ENCODE measurements at regions not wholly inside any gene's neighbourhood (a gene's known extent, or its start where the extent isn't known, plus 50 kb on each side); places are given as distances from the start of the nearest gene placed in this dataset.
"Not testable (repeated sequence)": the region's sequence is repeated elsewhere in the genome, so short reads cannot be mapped to it uniquely, and the experiment has no call there.

- WGBS, 3 donors: 78 to 82% (median 80%) methylated on average over 1 of the region's 1 CpG
- intact Hi-C loops (cut with DNase I): no loop called here
- no peak for TF ChIP-seq EP300 (IDR thresholded peaks at IDR 0.05)
- TF ChIP-seq, protein P1, sequence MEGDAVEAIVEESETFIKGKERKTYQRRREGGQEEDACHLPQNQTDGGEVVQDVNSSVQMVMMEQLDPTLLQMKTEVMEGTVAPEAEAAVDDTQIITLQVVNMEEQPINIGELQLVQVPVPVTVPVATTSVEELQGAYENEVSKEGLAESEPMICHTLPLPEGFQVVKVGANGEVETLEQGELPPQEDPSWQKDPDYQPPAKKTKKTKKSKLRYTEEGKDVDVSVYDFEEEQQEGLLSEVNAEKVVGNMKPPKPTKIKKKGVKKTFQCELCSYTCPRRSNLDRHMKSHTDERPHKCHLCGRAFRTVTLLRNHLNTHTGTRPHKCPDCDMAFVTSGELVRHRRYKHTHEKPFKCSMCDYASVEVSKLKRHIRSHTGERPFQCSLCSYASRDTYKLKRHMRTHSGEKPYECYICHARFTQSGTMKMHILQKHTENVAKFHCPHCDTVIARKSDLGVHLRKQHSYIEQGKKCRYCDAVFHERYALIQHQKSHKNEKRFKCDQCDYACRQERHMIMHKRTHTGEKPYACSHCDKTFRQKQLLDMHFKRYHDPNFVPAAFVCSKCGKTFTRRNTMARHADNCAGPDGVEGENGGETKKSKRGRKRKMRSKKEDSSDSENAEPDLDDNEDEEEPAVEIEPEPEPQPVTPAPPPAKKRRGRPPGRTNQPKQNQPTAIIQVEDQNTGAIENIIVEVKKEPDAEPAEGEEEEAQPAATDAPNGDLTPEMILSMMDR (IDR thresholded peaks at IDR 0.05): no peak
- TF ChIP-seq POLR2A (IDR thresholded peaks at IDR 0.05): no peak
- Histone ChIP-seq H3K4me3 (no peak overlapping the region), H3K36me3 (no peaks in the 10 kb centered on the region), H3K4me1 (ENCODE audit: insufficient read depth) (no peaks in the 10 kb centered on the region), H3K27ac (no peak overlapping the region), H3K27me3 (no peaks in the 10 kb centered on the region), H3K9me3 (no peaks in the 10 kb centered on the region)
- no peak for DNase-seq
These were observed 270.2 kb downstream of the TAFA4 start for GRCh38 chr3:68662176-68662575.

DNA sequence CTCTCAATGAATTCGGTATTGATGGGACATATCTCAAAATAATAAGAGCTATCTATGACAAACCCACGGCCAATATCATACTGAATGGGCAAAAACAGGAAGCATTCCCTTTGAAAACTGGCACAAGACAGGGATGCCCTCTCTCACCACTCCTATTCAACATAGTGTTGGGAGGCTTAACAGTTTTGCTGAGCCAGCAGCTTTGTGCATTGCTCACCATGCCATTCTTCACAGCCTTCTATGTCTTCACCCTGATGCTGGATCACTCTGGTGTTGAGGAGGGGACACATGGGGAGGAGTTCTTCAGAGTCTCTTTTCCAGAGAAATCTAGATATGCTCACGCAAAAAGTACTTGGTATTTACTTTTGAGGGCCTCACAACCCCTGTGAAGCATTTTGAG, 281.7 kb downstream of the TAFA4 start:
- H3K4me3 ChIP-seq; DNase-seq; H3K36me3 ChIP-seq; H3K9me3 ChIP-seq; intact Hi-C loops (cut with DNase I); H3K4me1 ChIP-seq (ENCODE audit: insufficient read depth); H3K27me3 ChIP-seq; H3K27ac ChIP-seq: not testable (repeated sequence)
- 81 to 86% (median 85%) methylated on average over 3 of the region's 3 CpGs for WGBS, 3 donors

DNA sequence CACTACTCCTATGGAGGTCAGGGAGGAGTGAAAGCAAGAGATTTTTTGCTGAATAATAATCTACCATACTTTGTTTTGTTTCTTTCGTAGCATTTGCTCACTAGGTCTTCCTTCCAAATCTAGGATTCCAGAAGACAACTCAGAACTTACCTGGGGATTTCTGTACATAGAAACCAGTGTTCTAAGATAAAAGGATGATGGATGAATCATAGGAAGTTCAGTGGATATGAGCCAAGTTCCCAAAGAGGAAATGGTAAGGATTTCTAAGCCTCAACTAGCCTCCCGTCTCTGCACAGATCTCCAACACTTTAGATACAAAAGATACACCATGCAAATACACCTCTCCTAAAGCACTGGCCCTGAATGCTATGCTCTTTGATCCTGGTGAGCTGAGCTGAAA, 283.9 kb downstream of the TAFA4 start:
- no peak overlapping the region for H3K27ac ChIP-seq
- 69 to 87% (median 81%) methylated on average over 2 of the region's 2 CpGs for WGBS, 3 donors
- no peaks in the 10 kb centered on the region for H3K4me1 ChIP-seq (ENCODE audit: insufficient read depth)
- no peak for DNase-seq
- H3K9me3 ChIP-seq: no peaks in the 10 kb centered on the region
- no peak overlapping the region for H3K4me3 ChIP-seq
- intact Hi-C loops (cut with DNase I): no loop called here
- H3K27me3 ChIP-seq: no peaks in the 10 kb centered on the region
- TF ChIP-seq, protein P1 (IDR thresholded peaks at IDR 0.05): no peak
- TF ChIP-seq EP300 (IDR thresholded peaks at IDR 0.05): no peak
- no peak for TF ChIP-seq POLR2A (IDR thresholded peaks at IDR 0.05)
- H3K36me3 ChIP-seq: no peaks in the 10 kb centered on the region

DNA sequence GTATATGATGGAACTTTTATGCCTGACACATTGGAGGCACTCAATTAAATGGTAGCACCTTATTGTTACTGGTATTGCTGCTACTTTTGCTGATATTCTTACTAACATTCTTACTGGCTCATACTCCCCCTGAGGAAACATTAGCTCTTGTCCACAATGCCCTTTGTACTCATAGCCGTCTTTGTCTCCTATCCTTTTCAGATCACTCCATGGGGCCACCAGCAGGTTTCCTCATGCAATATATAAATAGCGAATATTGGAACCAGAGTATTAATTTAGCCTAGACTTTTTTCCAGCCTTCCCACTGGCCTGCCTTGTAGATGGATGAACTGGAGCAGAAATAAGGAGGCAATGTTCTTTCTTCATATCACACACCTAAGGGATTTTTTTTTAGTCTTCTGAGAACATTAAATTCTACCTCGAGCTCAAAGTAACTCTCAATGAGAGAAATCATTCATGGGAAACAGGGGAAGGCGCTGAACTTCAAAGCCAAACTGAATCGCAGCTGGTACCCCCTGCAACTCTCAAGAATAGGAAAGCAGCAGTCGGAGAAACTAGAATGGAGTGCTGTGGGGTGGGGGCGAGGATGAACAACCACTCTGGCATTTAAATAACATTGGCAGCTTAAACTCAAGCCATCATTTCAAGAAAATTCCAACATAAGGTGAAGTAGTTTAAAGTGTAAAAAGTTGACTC, 300.3 kb downstream of the TAFA4 start:
- Histone ChIP-seq H3K4me1 (ENCODE audit: insufficient read depth) (no peaks in the 10 kb centered on the region), H3K4me3 (no peak overlapping the region), H3K9me3 (no peaks in the 10 kb centered on the region), H3K27me3 (no peaks in the 10 kb centered on the region), H3K27ac (no peak overlapping the region), H3K36me3 (no peaks in the 10 kb centered on the region)
- TF ChIP-seq, protein P1 (IDR thresholded peaks at IDR 0.05): no peak
- TF ChIP-seq EP300 (IDR thresholded peaks at IDR 0.05) (no peak), POLR2A (IDR thresholded peaks at IDR 0.05) (no peak)
- no peak for DNase-seq
- intact Hi-C loops (cut with DNase I): no loop called here
- WGBS, 3 donors: 35 to 43% (median 36%) methylated on average over 7 of the region's 7 CpGs

DNA sequence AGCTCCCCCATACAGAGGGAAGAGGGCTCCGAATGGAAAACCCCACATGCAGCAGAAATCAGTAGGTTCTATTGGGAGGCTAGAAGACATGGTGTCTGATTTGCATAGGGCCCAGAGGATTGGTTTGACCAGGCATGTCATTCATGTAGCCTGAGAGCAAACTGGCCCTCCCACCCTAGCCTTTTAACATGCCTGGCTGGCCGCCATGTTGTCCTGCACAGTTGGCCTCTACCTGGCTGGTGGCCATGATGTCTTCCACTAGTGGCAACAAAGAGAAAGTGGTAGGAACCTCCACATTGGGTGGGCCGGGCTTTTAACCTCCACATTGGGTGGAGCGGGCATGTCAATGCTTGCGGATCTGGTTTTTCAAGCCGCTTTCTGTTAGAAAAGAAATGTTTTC, 312.1 kb downstream of the TAFA4 start:
- Histone ChIP-seq H3K27ac (no peak overlapping the region), H3K27me3 (no peaks in the 10 kb centered on the region), H3K36me3 (no peaks in the 10 kb centered on the region), H3K9me3 (no peaks in the 10 kb centered on the region), H3K4me1 (ENCODE audit: insufficient read depth) (no peaks in the 10 kb centered on the region), H3K4me3 (no peak overlapping the region)
- intact Hi-C loops (cut with DNase I): no loop called here
- TF ChIP-seq POLR2A (IDR thresholded peaks at IDR 0.05) (no peak), EP300 (IDR thresholded peaks at IDR 0.05) (no peak)
- TF ChIP-seq, protein P1 (IDR thresholded peaks at IDR 0.05): no peak
- 85 to 89% (median 88%) methylated on average over 5 to 6 of the region's 6 CpGs for WGBS, 3 donors
- no peak for DNase-seq

Measured in ovary (tissue), 7 donors.